SK-N-SH (cell line): ENCODE measurements at regions not wholly inside any gene's neighbourhood (a gene's known extent, or its start where the extent isn't known, plus 50 kb on each side); places are given as distances from the start of the nearest gene placed in this dataset.

Experiments
- CTCF ChIA-PET: fragments of 300-600, 350-600 bp; formaldehyde crosslinking; extraction: SDS; loops from one replicate; lab custom pipeline; 2021; lab: Yijun Ruan, JAX
- POLR2A ChIA-PET: fragments of 350-600 bp; sonication (Branson Sonifier 250); formaldehyde crosslinking; extraction: SDS; loops from one replicate; lab custom pipeline; 2020; ENCODE audit warnings: antibody characterized with exemption, inconsistent platforms; lab: Yijun Ruan, JAX
- DNase-seq: peaks from one replicate; pipeline ENCODE4 v3.0.0; 2012
- H2AFZ ChIP-seq: fragments of 200-600 bp; sonication (generic); 2 replicates; pipeline ENCODE4 v1.8.1; 2016; ENCODE audit warnings: antibody characterized with exemption, mild to moderate bottlenecking, low read depth
- H3F3A ChIP-seq: fragments of 200-600 bp; sonication (generic); replicated peaks from 2 replicates; pipeline ENCODE3; 2016; ENCODE audit warnings: antibody characterized with exemption, mild to moderate bottlenecking; ENCODE audit not compliant: insufficient read depth
- H3K27ac ChIP-seq, 2 experiments: fragments of 200-500 bp in 1 of 2; fragments of 200-600 bp in 1 of 2; sonication (Bioruptor generic) in 1 of 2; sonication (generic), shearing (Covaris generic) in 1 of 2; 2 replicates each; pipeline versions ENCODE4 v1.5.1 to v1.6.1; 2014 to 2016; ENCODE audit warnings: low read depth in 2 of 2, inconsistent platforms in 1 of 2, low read length in 1 of 2, mild to moderate bottlenecking in 1 of 2, mixed read lengths in 1 of 2
- H3K27me3 ChIP-seq: fragments of 200-600 bp; sonication (generic), shearing (Covaris generic); 2 replicates; pipeline ENCODE4 v1.6.1; 2016; ENCODE audit warnings: mixed run types; ENCODE audit not compliant: insufficient read depth
- H3K36me3 ChIP-seq, 2 experiments: fragments of 200-500 bp in 1 of 2; fragments of 200-600 bp in 1 of 2; sonication (Bioruptor generic) in 1 of 2; sonication (generic) in 1 of 2; replicated peaks in 1 of 2; 2 replicates each; pipeline versions ENCODE3 to v1.5.1; 2014 to 2016; ENCODE audit warnings: low read length in 1 of 2, mild to moderate bottlenecking in 1 of 2; ENCODE audit not compliant: insufficient read depth in 2 of 2, control insufficient read depth in 1 of 2
- H3K4me1 ChIP-seq, 2 experiments: fragments of 200-500 bp in 1 of 2; fragments of 200-600 bp in 1 of 2; sonication (Bioruptor generic) in 1 of 2; sonication (generic), shearing (Covaris generic) in 1 of 2; 2 replicates each; pipeline versions ENCODE4 v1.5.1 to v1.6.1; 2014 to 2016; ENCODE audit warnings: low read depth in 1 of 2, low read length in 1 of 2, mixed run types in 1 of 2; ENCODE audit not compliant: insufficient read depth in 2 of 2, control insufficient read depth in 1 of 2
- H3K4me2 ChIP-seq: fragments of 200-600 bp; sonication (generic), shearing (Covaris generic); 2 replicates; pipeline ENCODE4 v1.6.1; 2017; ENCODE audit warnings: mixed run types
- H3K4me3 ChIP-seq, 2 experiments: fragments of 200-500 bp in 1 of 2; fragments of 200-600 bp in 1 of 2; sonication (Bioruptor generic) in 1 of 2; sonication (generic), shearing (Covaris generic) in 1 of 2; 2 replicates each; pipeline versions ENCODE4 v1.5.1 to v1.8.1; 2014 to 2016; ENCODE audit warnings: low read depth in 2 of 2, inconsistent platforms in 1 of 2, low read length in 1 of 2, mild to moderate bottlenecking in 1 of 2, mixed read lengths in 1 of 2, moderate library complexity in 1 of 2
- H3K79me2 ChIP-seq: fragments of 200-600 bp; sonication (generic); 2 replicates; pipeline ENCODE4 v1.8.1; 2017; ENCODE audit warnings: mild to moderate bottlenecking; ENCODE audit not compliant: insufficient read depth
- H3K9ac ChIP-seq: fragments of 200-600 bp; sonication (generic); 2 replicates; pipeline ENCODE4 v1.6.1; 2017; ENCODE audit warnings: mixed run types
- H3K9me2 ChIP-seq: fragments of 200-600 bp; sonication (generic); 2 replicates; pipeline ENCODE4 v1.6.1; 2017; ENCODE audit warnings: mixed run types
- H3K9me3 ChIP-seq: fragments of 200-600 bp; sonication (generic); 2 replicates; pipeline ENCODE4 v1.6.1; 2017; ENCODE audit warnings: mixed run types, mild to moderate bottlenecking, moderate library complexity
- H4K20me1 ChIP-seq: fragments of 200-600 bp; sonication (generic); 2 replicates; pipeline ENCODE4 v1.6.1; 2017; ENCODE audit warnings: mild to moderate bottlenecking, mixed run types; ENCODE audit not compliant: insufficient read depth
- CHD2 ChIP-seq: fragments of 150-350 bp; IDR thresholded peaks from 2 replicates; pipeline ENCODE4 v1.6.1; 2018; ENCODE audit warnings: low read length; ENCODE audit not compliant: partially characterized antibody
- CTCF ChIP-seq: fragments of 200-600 bp; sonication (generic); IDR thresholded peaks from 2 replicates; pipeline ENCODE4 v1.6.1; 2017; ENCODE audit warnings: antibody characterized with exemption, mild to moderate bottlenecking, moderate library complexity
- FOSL2 ChIP-seq: IDR thresholded peaks from 2 replicates; pipeline ENCODE4 v1.4.0; 2012; ENCODE audit warnings: low read depth, mild to moderate bottlenecking, moderate library complexity, borderline replicate concordance
- JUND ChIP-seq: IDR thresholded peaks from 2 replicates; pipeline ENCODE4 v1.4.0; 2012
- MEF2A ChIP-seq: IDR thresholded peaks from 2 replicates; pipeline ENCODE4 v1.4.0; 2012; ENCODE audit warnings: low read depth, borderline replicate concordance
- NFIC ChIP-seq: IDR thresholded peaks from 2 replicates; pipeline ENCODE4 v1.4.0; 2012; ENCODE audit warnings: borderline replicate concordance
- NRF1 ChIP-seq: IDR thresholded peaks from 2 replicates; pipeline ENCODE4 v1.6.1; 2012; ENCODE audit warnings: low read depth, mild to moderate bottlenecking, low read length
- PBX3 ChIP-seq: IDR thresholded peaks from 2 replicates; pipeline ENCODE4; 2012
- RAD21 ChIP-seq: IDR thresholded peaks from 2 replicates; pipeline ENCODE4 v1.6.1; 2012; ENCODE audit warnings: mild to moderate bottlenecking, low read length
- REST ChIP-seq: IDR thresholded peaks from 2 replicates; pipeline ENCODE4 v1.6.1; 2012; ENCODE audit warnings: mild to moderate bottlenecking, low read depth, low read length, moderate library complexity
- RXRA ChIP-seq: IDR thresholded peaks from 2 replicates; pipeline ENCODE4 v1.4.0; 2012; ENCODE audit warnings: low read depth, mild to moderate bottlenecking, borderline replicate concordance
- SIN3A ChIP-seq: IDR thresholded peaks from 2 replicates; pipeline ENCODE4 v1.6.1; 2012; ENCODE audit warnings: low read depth, mild to moderate bottlenecking, low read length, moderate library complexity, borderline replicate concordance
- TAF1 ChIP-seq: IDR thresholded peaks from 2 replicates; pipeline ENCODE4 v1.6.1; 2012; ENCODE audit warnings: low read depth, mild to moderate bottlenecking, low read length, moderate library complexity, borderline replicate concordance
- TCF12 ChIP-seq: IDR thresholded peaks from 2 replicates; pipeline ENCODE4 v1.4.0; 2012
- TEAD4 ChIP-seq: IDR thresholded peaks from 2 replicates; pipeline ENCODE4 v1.4.0; 2012; ENCODE audit warnings: mild to moderate bottlenecking, borderline replicate concordance; ENCODE audit not compliant: insufficient read depth
- WGBS: methylation state at CpG from one replicate; pipeline ENCODE4 v1.1.6; 2017; ENCODE audit warnings: low lambda C conversion rate; 5-methylcytosine and 5-hydroxymethylcytosine counted together
- TF ChIP-seq, protein P1 (sequence below): IDR thresholded peaks from 2 replicates; pipeline ENCODE4 v1.4.0; 2012; ENCODE audit warnings: low read depth, borderline replicate concordance

DNA sequence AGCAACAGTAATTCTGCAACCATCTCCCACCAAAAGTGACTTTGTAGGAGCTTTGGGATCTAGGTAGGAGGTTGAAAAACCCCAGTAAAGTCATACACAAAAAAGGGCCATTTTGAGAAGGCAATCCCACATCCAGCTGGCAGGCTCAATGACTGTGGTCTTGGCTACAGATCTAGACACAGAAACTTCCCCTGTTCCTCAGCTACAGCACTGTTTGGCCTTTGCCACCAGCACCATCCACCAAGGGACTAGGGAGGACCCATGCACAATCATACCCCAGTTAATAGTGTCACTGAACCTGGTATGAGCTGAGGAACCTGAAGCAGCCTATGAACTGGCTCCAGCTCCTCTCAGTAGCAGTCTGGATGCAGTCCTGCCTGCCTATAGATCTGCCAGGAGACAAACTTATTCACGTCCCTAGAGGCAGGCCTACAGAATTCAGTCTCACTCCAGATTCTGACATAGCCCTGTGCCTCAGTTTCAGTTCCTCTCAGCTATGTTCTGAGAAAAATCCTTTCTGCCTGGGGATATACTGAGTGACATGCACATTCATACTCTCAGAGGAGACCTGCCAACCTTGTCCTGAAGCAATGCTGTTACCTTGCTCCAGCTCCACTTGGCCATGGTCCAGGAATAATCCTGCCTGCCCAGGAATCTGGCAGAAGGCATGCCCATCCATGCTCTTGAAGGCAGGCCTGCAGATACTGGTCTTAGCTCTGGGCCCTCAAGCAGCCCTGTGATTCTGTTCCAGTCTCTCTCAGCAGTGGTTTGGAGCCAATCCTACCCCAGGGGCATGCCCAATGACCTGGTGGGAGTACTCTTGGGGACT lies 2048.3 kb upstream of the PCDH20 start:
- H3K27ac ChIP-seq: no peak overlapping the region
- CTCF ChIA-PET: interaction anchor here (1.0 kb wide), 2 partner anchors 9 to 11 kb away, joined by 3 read pairs; no protein-coding TSS in a partner anchor

More for the DNA sequence above, 2048.3 kb upstream of the PCDH20 start:
- Histone ChIP-seq H4K20me1 (no peaks in the 10 kb centered on the region), H2AFZ (no peak overlapping the region), H3F3A (no peaks in the 10 kb centered on the region), H3K9ac (no peak overlapping the region), H3K79me2 (no peaks in the 10 kb centered on the region), H3K9me3 (no peaks in the 10 kb centered on the region; the same call in 1 of the 2 replicates), H3K27me3 (no peaks in the 10 kb centered on the region), H3K9me2 (no peaks in the 10 kb centered on the region), H3K36me3 (no peaks in the 10 kb centered on the region), H3K4me2 (no peak overlapping the region), H3K4me3 (no peak overlapping the region), H3K4me1 (no peaks in the 10 kb centered on the region)
- no peak for DNase-seq
- no peak for TF ChIP-seq RAD21
- TF ChIP-seq SIN3A: no peak
- no peak for TF ChIP-seq MEF2A
- no peak for TF ChIP-seq REST
- TF ChIP-seq CTCF: no peak
- no peak for TF ChIP-seq RXRA
- TF ChIP-seq TAF1: no peak
- TF ChIP-seq JUND: no peak
- TF ChIP-seq FOSL2: no peak
- no peak for TF ChIP-seq CHD2
- TF ChIP-seq PBX3: no peak
- TF ChIP-seq, protein P1, sequence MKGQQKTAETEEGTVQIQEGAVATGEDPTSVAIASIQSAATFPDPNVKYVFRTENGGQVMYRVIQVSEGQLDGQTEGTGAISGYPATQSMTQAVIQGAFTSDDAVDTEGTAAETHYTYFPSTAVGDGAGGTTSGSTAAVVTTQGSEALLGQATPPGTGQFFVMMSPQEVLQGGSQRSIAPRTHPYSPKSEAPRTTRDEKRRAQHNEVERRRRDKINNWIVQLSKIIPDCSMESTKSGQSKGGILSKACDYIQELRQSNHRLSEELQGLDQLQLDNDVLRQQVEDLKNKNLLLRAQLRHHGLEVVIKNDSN: no peak
- TF ChIP-seq NRF1: no peak
- TF ChIP-seq NFIC: no peak
- TF ChIP-seq TEAD4: no peak
- no peak for TF ChIP-seq TCF12
- WGBS: 43% methylated on average over 1 of the region's 1 CpG
- POLR2A ChIA-PET: interaction anchor here (0.6 kb wide), 1 partner anchor 289 kb away, joined by 3 read pairs; no protein-coding TSS in a partner anchor
